Fibroblast of villous mesenchyme (primary cell): ENCODE measurements at regions not wholly inside any gene's neighbourhood (a gene's known extent, or its start where the extent isn't known, plus 50 kb on each side); places are given as distances from the start of the nearest gene placed in this dataset.

Experiments used
- DNase-seq: peaks from one replicate; pipeline ENCODE4 v3.0.0-alpha.2; 2010; ENCODE audit warnings: low read depth
- H3K4me3 ChIP-seq: 2 replicates; pipeline ENCODE4 v1.5.1; 2011; ENCODE audit warnings: low read depth, mild to moderate bottlenecking, low read length
- TF ChIP-seq, protein P1 (sequence below): IDR thresholded peaks from 2 replicates; pipeline ENCODE4 v1.5.1; 2012; ENCODE audit warnings: low read depth, mild to moderate bottlenecking, low read length; ENCODE audit not compliant: insufficient read depth

DNA sequence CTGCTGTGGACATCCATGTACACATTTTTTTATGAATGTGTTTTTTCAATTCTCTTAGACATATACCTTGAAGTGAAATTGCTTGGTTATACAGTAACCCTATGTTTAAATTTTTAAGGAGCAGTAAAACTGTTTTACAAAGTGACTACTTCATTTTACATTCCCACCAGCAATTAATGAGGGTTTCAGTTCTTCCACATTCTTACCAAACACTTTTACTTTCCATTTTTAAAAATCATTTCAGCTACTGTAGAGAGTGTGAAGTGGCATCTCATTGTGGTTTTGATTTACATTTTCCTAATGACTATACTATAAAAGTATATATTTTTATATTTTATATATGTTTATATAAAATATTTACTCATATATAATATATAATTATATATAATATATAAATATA, 1221.5 kb downstream of the PLA2G4A start:
- TF ChIP-seq, protein P1, sequence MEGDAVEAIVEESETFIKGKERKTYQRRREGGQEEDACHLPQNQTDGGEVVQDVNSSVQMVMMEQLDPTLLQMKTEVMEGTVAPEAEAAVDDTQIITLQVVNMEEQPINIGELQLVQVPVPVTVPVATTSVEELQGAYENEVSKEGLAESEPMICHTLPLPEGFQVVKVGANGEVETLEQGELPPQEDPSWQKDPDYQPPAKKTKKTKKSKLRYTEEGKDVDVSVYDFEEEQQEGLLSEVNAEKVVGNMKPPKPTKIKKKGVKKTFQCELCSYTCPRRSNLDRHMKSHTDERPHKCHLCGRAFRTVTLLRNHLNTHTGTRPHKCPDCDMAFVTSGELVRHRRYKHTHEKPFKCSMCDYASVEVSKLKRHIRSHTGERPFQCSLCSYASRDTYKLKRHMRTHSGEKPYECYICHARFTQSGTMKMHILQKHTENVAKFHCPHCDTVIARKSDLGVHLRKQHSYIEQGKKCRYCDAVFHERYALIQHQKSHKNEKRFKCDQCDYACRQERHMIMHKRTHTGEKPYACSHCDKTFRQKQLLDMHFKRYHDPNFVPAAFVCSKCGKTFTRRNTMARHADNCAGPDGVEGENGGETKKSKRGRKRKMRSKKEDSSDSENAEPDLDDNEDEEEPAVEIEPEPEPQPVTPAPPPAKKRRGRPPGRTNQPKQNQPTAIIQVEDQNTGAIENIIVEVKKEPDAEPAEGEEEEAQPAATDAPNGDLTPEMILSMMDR = no peak
- DNase-seq = no peak
- H3K4me3 ChIP-seq = no peak overlapping the region

DNA sequence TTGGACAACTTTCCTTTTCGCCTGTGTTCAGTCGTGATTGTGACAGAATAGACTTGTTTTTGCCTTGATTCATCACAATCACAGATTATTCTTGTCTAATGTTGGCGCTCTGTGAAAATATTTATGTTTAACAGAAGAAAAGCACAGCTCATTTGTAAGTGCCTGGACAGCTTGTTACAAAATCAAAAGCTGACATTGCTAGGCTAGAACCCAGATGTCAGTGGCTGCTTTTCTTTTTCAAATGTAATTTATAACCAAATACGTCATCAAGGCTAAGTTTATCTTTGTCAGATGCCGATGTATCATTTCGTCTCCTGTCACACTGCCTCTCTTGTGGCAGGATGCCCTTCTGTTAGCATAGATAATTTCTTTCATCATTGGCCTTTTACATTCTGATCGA, 1227.3 kb downstream of the PLA2G4A start:
- TF ChIP-seq, protein P1 = no peak
- no peak overlapping the region for H3K4me3 ChIP-seq

DNA sequence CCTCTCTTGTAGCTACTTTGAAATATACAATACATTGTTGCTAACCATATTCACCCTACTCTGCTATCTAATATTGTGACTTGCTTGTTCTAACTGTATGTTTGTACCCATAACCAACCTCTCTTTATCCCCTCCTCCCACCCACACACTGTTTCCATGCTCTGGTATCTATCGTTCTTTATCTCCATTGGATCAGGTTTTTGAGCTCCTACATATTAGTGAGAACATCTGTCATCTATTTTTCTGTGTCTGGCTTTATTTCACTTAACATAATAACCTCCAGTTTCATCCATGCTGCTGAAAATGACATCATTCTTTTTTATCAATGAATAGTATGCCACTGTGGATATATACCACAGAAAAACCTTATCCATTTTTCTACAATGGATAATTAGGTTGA, 1230.1 kb downstream of the PLA2G4A start:
- no peak overlapping the region for H3K4me3 ChIP-seq
- DNase-seq = no peak
- TF ChIP-seq, protein P1 = no peak

More for the DNA sequence above, 1227.3 kb downstream of the PLA2G4A start:
- DNase-seq = peak; percentile 31

DNA sequence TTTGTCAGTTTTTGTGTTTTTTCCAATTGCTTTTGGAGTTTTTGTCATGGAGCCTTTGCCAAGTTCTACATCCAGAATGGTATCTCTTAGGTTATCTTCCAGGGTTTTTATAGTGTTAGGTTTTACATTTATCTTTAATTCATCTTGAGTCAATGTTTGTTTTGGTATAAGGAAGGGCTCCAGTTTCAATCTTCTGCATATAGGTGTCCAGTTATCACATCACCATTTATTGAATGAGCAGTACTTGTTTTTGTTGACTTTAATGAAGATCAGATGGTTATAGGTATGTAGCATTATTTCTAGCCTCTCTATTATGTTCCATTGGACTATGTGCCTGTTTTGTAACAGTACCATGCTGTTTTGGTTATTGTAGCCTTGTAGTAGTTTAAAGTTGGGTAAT, 1233.1 kb downstream of the PLA2G4A start:
- DNase-seq = no peak
- H3K4me3 ChIP-seq = no peak overlapping the region
- TF ChIP-seq, protein P1 = no peak

DNA sequence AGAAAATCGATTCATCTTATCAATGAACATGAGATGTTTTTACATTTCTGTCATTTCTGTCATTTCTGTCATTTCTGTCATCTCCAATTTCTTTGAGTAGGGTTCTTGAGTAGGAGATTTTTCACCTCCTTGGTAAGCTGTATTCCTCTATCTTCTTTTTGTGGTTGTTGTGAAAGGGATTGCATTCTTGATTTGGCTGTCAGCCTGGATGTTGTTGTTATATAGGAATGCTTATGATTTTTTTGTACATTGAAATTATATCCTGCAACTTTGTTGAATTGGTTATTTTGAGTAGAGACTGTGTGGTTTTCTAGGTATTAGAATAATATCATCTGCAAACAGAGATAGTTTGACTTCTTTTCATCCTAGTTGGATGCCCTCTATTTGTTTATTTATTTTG, 1233.7 kb downstream of the PLA2G4A start:
- no peak overlapping the region for H3K4me3 ChIP-seq
- TF ChIP-seq, protein P1 = no peak
- DNase-seq = peak; percentile 23

DNA sequence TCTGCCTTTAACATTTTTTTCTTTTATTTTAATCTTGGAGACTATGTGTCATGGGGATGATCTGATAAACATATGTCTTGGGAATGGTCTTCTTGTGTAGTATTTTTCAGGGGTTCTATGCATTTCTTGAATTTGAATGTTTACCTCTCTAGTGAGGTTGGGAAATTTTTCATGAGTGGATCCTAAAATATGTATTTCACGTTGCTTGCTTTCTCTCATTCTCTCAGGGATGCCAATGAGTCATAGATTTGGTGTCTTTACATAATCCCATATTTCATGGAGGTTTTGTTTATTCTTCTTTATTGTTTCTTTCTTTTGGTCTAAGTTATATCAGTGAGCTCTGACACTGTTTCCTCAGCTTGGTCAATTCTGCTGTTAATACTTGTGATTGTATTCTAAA, 1237.2 kb downstream of the PLA2G4A start:
- no peak overlapping the region for H3K4me3 ChIP-seq
- peak; percentile 21 for DNase-seq
- TF ChIP-seq, protein P1 = no peak

DNA sequence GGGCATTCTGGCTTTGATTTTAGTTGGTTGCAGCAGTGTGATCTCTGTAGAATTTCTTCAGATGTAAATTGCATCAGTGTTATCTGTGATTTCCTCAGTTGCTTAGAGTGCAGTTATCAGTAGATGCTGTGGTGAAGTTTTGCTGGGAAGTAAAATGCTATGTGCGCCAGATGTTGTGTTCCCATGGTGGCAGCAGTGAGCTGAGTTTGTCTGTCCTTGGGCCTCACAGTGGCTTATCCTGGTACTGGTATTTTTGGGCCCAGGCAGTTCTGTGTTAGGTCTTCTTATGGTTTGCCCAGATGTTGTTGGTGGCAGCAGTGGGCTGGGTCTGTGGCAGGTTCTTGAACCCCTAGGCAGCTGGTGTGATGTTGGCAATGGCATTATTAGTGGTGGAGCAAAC, 1242.1 kb downstream of the PLA2G4A start:
- H3K4me3 ChIP-seq = no peak overlapping the region
- TF ChIP-seq, protein P1 = no peak
- DNase-seq = no peak
